ENCODE measurements at regions not wholly inside any gene's neighbourhood (a gene's known extent, or its start where the extent isn't known, plus 50 kb on each side); places are given as distances from the start of the nearest gene placed in this dataset.

GRCh38 chr20:56940466-56940865 lies 311.4 kb downstream of the TFAP2C start:
- TF ChIP-seq SRF (IDR thresholded peaks at IDR 0.05; ENCODE audit: low read depth in 2 of 2, low read length in 2 of 2) (no peak), CTCF (IDR thresholded peaks at IDR 0.05 in 2 of 3, conservative IDR thresholded peaks at IDR 0.05 in 1 of 3; ENCODE audit: control insufficient read depth in 2 of 3, extremely low read depth in 1 of 3, insufficient read depth in 1 of 3, low read depth in 3 of 3, low read length in 3 of 3) (no peak), NFXL1 (IDR thresholded peaks at IDR 0.05; ENCODE audit: borderline replicate concordance) (no peak), ZSCAN29 (IDR thresholded peaks at IDR 0.05) (no peak), PAX5 (IDR thresholded peaks at IDR 0.05; ENCODE audit: borderline replicate concordance, low read depth, low read length) (no peak)
